HG03442 (cell line): ENCODE measurements at regions not wholly inside any gene's neighbourhood (a gene's known extent, or its start where the extent isn't known, plus 50 kb on each side); places are given as distances from the start of the nearest gene placed in this dataset.
"Not testable (repeated sequence)": the region's sequence is repeated elsewhere in the genome, so short reads cannot be mapped to it uniquely, and the experiment has no call there.

Experiments used
- ATAC-seq: cut with Tn5 transposase; IDR thresholded peaks from one replicate; pipeline ENCODE4 v1.9.1; 2021; ENCODE audit warnings: mild to moderate bottlenecking, moderate library complexity; ENCODE audit not compliant: unreplicated experiment

- ATAC-seq, result no peak
Measured at GRCh38 chr18:65671621-65672415, 79.0 kb upstream of the CDH7 start.

GRCh38 chr18:65670145-65670544 is 80.7 kb upstream of the CDH7 start:
- ATAC-seq, result not testable (repeated sequence)

GRCh38 chr18:65661391-65661790 is 89.4 kb upstream of the CDH7 start:
- ATAC-seq, result no peak

GRCh38 chr18:65659912-65660311 is 90.9 kb upstream of the CDH7 start:
- ATAC-seq, result no peak

GRCh38 chr18:65659312-65659711 is 91.5 kb upstream of the CDH7 start:
- no peak for ATAC-seq

- no peak for ATAC-seq
Measured at GRCh38 chr18:65651192-65651591, 99.6 kb upstream of the CDH7 start.

- no peak for ATAC-seq
Measured at GRCh38 chr18:65632236-65632635, 118.6 kb upstream of the CDH7 start.

- no peak for ATAC-seq
Measured at GRCh38 chr18:65631766-65632165, 119.0 kb upstream of the CDH7 start.

- no peak for ATAC-seq
Measured at GRCh38 chr18:65628390-65628789, 122.4 kb upstream of the CDH7 start.

- ATAC-seq, result no peak
Measured at GRCh38 chr18:65623676-65624075, 127.1 kb upstream of the CDH7 start.

GRCh38 chr18:65622436-65622835 is 128.4 kb upstream of the CDH7 start:
- ATAC-seq, result no peak

- no peak for ATAC-seq
Measured at GRCh38 chr18:65620076-65620696, 130.6 kb upstream of the CDH7 start.

- no peak for ATAC-seq
Measured at GRCh38 chr18:65610939-65611338, 139.9 kb upstream of the CDH7 start.

- no peak for ATAC-seq
Measured at GRCh38 chr18:65608471-65608870, 142.3 kb upstream of the CDH7 start.

- ATAC-seq, result no peak
Measured at GRCh38 chr18:65607161-65607560, 143.7 kb upstream of the CDH7 start.

GRCh38 chr18:65606551-65607130 is 144.2 kb upstream of the CDH7 start:
- ATAC-seq, result no peak

GRCh38 chr18:65605352-65605751 is 145.5 kb upstream of the CDH7 start:
- ATAC-seq, result not testable (repeated sequence)

- ATAC-seq, result no peak
Measured at GRCh38 chr18:65601775-65602174, 149.0 kb upstream of the CDH7 start.

GRCh38 chr18:65592435-65592834 is 158.4 kb upstream of the CDH7 start:
- ATAC-seq, result no peak

- no peak for ATAC-seq
Measured at GRCh38 chr18:65587491-65587890, 163.3 kb upstream of the CDH7 start.

- not testable (repeated sequence) for ATAC-seq
Measured at GRCh38 chr18:65582094-65582493, 168.7 kb upstream of the CDH7 start.

- no peak for ATAC-seq
Measured at GRCh38 chr18:65568866-65569265, 181.9 kb upstream of the CDH7 start.
